ENCODE measurements at regions not wholly inside any gene's neighbourhood (a gene's known extent, or its start where the extent isn't known, plus 50 kb on each side); places are given as distances from the start of the nearest gene placed in this dataset.

- TF ChIP-seq CTCF (IDR thresholded peaks at IDR 0.05): no peak
- TF ChIP-seq POLR2A (IDR thresholded peaks at IDR 0.05): no peak
These were observed 335.5 kb upstream of the CHORDC1 start for GRCh38 chr11:90558328-90558865.

Measured in body of pancreas (tissue), 4 donors.